ENCODE measurements at regions not wholly inside any gene's neighbourhood (a gene's known extent, or its start where the extent isn't known, plus 50 kb on each side); places are given as distances from the start of the nearest gene placed in this dataset.

DNA sequence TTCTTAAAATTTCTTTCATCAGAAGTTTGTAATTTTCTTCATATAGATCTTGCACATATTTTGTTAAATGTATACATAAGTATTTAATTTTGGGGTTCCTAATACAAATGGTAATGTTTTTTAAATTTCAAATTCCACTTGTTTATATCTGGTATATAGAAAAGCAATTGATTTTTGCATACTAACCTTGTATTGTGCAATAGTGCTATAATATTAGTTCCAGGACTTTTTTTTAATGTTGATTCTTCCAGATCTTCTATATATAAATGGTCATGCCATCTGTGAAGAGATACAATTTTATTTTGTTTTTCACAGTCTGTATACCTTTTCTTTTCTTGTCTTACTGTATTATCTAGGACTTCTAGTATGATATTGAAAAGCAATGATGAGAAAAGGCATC is 665.0 kb downstream of the OTOL1 start:
- ChIA-PET CTCF (no interaction called here), POLR2A (no interaction called here)
- no peak for TF ChIP-seq CTCF (IDR thresholded peaks at IDR 0.05; ENCODE audit: low read depth, low read length)
- Histone ChIP-seq H3K27ac (ENCODE audit: low read depth, low read length) (no peak overlapping the region), H3K27me3 (ENCODE audit: control insufficient read depth, insufficient read depth, low read length) (no peaks in the 10 kb centered on the region), H3K9me3 (ENCODE audit: control insufficient read depth, insufficient read depth, low read length) (no peaks in the 10 kb centered on the region), H3K4me3 (ENCODE audit: low read depth, low read length) (no peak overlapping the region)
- no peak for DNase-seq (ENCODE audit: low read depth, low spot score)

- ChIA-PET POLR2A (no interaction called here), CTCF (no interaction called here)
- no peak for DNase-seq (ENCODE audit: low read depth, low spot score)
- H3K27ac ChIP-seq (ENCODE audit: low read depth, low read length): no peak overlapping the region
- H3K9me3 ChIP-seq (ENCODE audit: control insufficient read depth, insufficient read depth, low read length): no peaks in the 10 kb centered on the region
- H3K27me3 ChIP-seq (ENCODE audit: control insufficient read depth, insufficient read depth, low read length): no peaks in the 10 kb centered on the region
- no peak for TF ChIP-seq CTCF (IDR thresholded peaks at IDR 0.05; ENCODE audit: low read depth, low read length)
- H3K4me3 ChIP-seq (ENCODE audit: low read depth, low read length): no peak overlapping the region
These were observed 668.7 kb downstream of the OTOL1 start for GRCh38 chr3:162165346-162165745.

GRCh38 chr3:162166543-162166942 is 669.9 kb downstream of the OTOL1 start:
- no peak for TF ChIP-seq CTCF (IDR thresholded peaks at IDR 0.05; ENCODE audit: low read depth, low read length)
- H3K9me3 ChIP-seq (ENCODE audit: control insufficient read depth, insufficient read depth, low read length): no peaks in the 10 kb centered on the region
- ChIA-PET CTCF (no interaction called here), POLR2A (no interaction called here)
- H3K27ac ChIP-seq (ENCODE audit: low read depth, low read length): no peak overlapping the region
- DNase-seq (ENCODE audit: low read depth, low spot score): no peak
- no peak overlapping the region for H3K4me3 ChIP-seq (ENCODE audit: low read depth, low read length)
- no peaks in the 10 kb centered on the region for H3K27me3 ChIP-seq (ENCODE audit: control insufficient read depth, insufficient read depth, low read length)

DNA sequence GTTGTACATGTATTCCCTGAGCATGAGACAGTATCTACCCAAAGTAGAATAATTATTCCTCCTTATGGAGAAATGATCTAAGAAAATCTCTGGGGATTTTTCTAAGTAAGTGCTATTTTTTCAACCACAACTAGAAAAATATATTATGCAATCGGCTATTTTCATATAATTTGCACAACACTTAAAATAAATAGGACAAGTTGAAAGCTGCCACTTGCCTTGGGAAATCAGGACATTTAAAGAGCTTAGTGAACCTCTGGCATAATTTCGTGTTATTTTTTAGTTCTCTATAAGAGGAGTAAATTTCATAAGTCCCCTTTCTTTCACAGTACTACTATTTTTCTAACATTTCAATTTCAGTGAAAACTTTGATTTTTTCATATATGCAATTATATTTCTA is 672.1 kb downstream of the OTOL1 start:
- ChIA-PET CTCF (no interaction called here), POLR2A (no interaction called here)
- Histone ChIP-seq H3K27ac (ENCODE audit: low read depth, low read length) (no peak overlapping the region), H3K4me3 (ENCODE audit: low read depth, low read length) (no peak overlapping the region), H3K27me3 (ENCODE audit: control insufficient read depth, insufficient read depth, low read length) (no peaks in the 10 kb centered on the region), H3K9me3 (ENCODE audit: control insufficient read depth, insufficient read depth, low read length) (no peaks in the 10 kb centered on the region)
- TF ChIP-seq CTCF (IDR thresholded peaks at IDR 0.05; ENCODE audit: low read depth, low read length): no peak
- DNase-seq (ENCODE audit: low read depth, low spot score): no peak

DNA sequence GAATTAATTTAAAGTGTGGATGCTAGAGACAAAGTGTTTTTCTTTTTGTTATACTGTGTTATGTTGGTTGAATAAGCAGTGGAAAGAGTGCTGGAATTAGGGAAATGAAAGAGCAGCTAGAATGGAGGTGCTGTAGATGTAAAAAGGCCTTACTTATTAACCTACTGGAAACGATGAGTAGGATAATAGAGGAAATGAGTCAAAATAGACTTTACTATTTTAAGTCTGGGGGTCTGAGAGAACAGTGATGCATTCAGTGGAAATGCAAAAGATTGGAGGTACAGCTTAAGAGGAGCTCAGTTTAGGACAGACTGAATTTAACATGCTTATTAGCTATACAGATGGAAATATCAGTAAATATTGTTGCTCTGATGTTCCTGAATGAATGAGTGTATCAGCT is 674.0 kb downstream of the OTOL1 start:
- POLR2A ChIA-PET: no interaction called here
- no peak for TF ChIP-seq CTCF (IDR thresholded peaks at IDR 0.05; ENCODE audit: low read depth, low read length)
- no peak for DNase-seq (ENCODE audit: low read depth, low spot score)
- CTCF ChIA-PET: no interaction called here
- H3K4me3 ChIP-seq (ENCODE audit: low read depth, low read length): no peak overlapping the region
- H3K27ac ChIP-seq (ENCODE audit: low read depth, low read length): no peak overlapping the region
- no peaks in the 10 kb centered on the region for H3K27me3 ChIP-seq (ENCODE audit: control insufficient read depth, insufficient read depth, low read length)
- H3K9me3 ChIP-seq (ENCODE audit: control insufficient read depth, insufficient read depth, low read length): no peaks in the 10 kb centered on the region
